Mucosa of stomach (tissue), 1 donor: ENCODE measurements at regions not wholly inside any gene's neighbourhood (a gene's known extent, or its start where the extent isn't known, plus 50 kb on each side); places are given as distances from the start of the nearest gene placed in this dataset.
"Not testable (repeated sequence)": the region's sequence is repeated elsewhere in the genome, so short reads cannot be mapped to it uniquely, and the experiment has no call there.

ENCODE experiments used
- H3K27me3 ChIP-seq: one replicate; pipeline ENCODE4 v1.7.0; 2013; ENCODE audit warnings: mild to moderate bottlenecking, low read length; ENCODE audit not compliant: control insufficient read depth, insufficient read depth
- H3K36me3 ChIP-seq: one replicate; pipeline ENCODE4 v1.7.0; 2013; ENCODE audit warnings: low read length; ENCODE audit not compliant: control insufficient read depth, insufficient read depth
- H3K4me1 ChIP-seq: one replicate; pipeline ENCODE4 v1.7.0; 2013; ENCODE audit warnings: mild to moderate bottlenecking, low read length; ENCODE audit not compliant: control insufficient read depth, insufficient read depth
- H3K4me3 ChIP-seq: one replicate; pipeline ENCODE4 v1.7.0; 2013; ENCODE audit warnings: low read length
- H3K9ac ChIP-seq: one replicate; pipeline ENCODE4 v1.7.0; 2013; ENCODE audit warnings: mild to moderate bottlenecking, low read length, moderate library complexity
- H3K9me3 ChIP-seq: one replicate; pipeline ENCODE4 v1.7.0; 2013; ENCODE audit warnings: mild to moderate bottlenecking, low read length, moderate library complexity; ENCODE audit not compliant: control insufficient read depth
- donor health status: Pancreatic carcinoma.

DNA sequence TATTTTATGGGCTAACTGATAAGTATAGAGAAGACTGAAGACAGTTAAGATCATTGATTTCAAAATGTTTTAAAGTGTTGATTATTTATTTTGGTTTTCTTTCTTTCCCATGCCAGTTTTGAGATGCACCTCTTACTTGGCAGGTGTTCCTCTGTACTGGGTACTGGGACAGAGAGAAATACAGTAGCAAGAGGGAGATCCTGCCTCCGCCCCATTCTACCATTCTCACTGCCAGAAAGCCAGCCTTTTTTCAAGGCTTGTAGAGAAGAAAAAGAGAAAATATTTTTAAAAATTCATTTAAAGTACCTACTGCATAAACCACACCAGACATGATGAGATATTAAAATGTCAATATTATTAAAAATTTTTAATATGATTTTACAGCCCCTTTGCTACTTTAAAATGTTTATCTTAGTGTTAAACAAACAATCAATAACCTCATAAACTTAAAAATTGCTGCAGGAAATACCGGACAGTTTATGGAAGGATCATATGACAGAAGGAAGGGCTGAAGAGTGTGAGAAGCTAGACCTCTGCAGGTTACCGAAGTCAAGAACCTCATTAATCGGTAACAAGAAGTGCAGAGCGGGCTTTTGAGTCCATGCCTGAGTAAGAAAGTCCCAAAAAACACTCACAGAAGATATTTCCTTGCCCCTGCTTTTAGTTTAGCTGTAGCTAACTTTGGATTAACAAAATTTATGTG lies 117.8 kb upstream of the ESR1 start:
- no peak overlapping the region for H3K4me3 ChIP-seq
- H3K36me3 ChIP-seq = no peaks in the 10 kb centered on the region
- H3K4me1 ChIP-seq = no peaks in the 10 kb centered on the region
- no peak overlapping the region for H3K9ac ChIP-seq
- no peaks in the 10 kb centered on the region for H3K9me3 ChIP-seq
- no peaks in the 10 kb centered on the region for H3K27me3 ChIP-seq

DNA sequence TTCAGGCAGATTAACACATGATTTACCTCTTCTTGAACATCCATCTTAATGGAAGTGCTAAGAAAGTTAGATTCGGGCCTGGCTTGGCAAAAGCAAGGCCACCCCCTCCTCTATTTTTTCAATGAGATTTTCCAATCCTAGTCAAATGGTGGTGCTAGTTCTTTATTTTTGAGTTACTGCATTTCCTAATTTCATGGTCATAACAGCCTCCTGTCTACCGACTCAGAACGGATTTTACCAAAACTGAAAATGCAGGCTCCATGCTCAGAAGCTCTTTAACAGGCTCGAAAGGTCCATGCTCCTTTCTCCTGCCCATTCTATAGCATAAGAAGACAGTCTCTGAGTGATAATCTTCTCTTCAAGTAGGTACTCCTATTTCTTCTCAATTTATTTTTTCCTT lies 117.2 kb upstream of the ESR1 start:
- Histone ChIP-seq H3K9me3 (no peaks in the 10 kb centered on the region), H3K36me3 (no peaks in the 10 kb centered on the region), H3K4me3 (no peak overlapping the region), H3K9ac (no peak overlapping the region), H3K4me1 (no peaks in the 10 kb centered on the region), H3K27me3 (no peaks in the 10 kb centered on the region)

DNA sequence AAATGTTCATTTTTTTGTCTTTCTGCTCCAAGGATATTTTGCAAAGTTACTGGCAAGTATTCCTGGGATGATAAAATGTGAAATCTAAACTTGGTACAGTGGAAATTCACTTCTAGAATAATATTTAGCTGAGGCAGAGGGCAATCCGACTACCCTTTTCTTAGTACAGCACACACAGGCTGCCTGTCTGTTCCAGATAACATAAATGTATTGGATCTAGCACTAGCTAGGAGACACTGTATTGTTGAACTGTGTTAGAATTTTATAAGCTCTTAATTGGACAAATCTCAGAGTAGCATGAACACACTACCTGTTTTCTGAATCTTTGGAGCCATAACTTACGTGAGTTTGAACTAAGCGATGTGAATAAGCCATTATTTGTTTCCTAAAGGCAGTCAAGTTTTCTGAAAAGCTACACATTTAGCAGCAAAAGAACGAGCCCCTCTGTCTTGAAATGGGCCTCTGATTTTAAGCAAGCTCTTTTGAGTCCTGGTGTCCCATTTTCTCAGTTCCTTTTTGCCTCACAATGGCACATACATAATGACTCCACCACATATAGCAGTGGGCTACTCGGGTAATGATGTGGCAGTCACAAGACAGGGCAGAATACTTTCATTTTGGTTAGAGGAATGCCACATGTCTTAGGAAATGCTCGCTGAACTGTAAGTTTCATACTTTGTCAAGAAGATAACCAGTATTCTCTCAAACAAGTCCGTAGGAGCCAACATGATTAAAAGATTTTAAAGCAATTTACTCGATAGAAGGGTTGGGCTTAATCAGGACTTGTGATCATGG lies 116.5 kb upstream of the ESR1 start:
- Histone ChIP-seq H3K36me3 (no peaks in the 10 kb centered on the region), H3K9me3 (no peaks in the 10 kb centered on the region), H3K4me3 (no peak overlapping the region), H3K9ac (peak overlapping the region; percentile 5), H3K4me1 (no peaks in the 10 kb centered on the region), H3K27me3 (no peaks in the 10 kb centered on the region)

DNA sequence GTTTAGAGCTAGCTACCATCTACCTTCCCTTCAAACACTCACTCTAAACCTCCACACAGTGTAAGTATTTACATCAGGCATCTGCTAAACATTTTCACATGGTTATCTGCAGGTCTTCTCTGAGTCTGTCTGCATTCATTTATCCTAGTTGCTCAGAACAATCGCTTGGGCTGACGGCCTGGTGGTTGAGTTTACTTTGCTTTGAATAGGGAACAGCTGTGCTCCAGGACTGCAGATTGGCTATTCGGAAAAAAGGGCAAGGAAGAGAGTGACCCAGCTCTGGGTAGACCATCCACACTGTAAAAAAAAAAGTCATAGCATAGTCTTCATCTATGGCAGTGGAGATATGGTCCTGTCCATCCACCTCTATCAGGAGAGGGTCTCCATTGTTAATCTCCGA lies 115.3 kb upstream of the ESR1 start:
- no peak overlapping the region for H3K4me3 ChIP-seq
- H3K27me3 ChIP-seq = no peaks in the 10 kb centered on the region
- H3K9me3 ChIP-seq = no peaks in the 10 kb centered on the region
- H3K9ac ChIP-seq = no peak overlapping the region
- H3K4me1 ChIP-seq = no peaks in the 10 kb centered on the region
- H3K36me3 ChIP-seq = no peaks in the 10 kb centered on the region

DNA sequence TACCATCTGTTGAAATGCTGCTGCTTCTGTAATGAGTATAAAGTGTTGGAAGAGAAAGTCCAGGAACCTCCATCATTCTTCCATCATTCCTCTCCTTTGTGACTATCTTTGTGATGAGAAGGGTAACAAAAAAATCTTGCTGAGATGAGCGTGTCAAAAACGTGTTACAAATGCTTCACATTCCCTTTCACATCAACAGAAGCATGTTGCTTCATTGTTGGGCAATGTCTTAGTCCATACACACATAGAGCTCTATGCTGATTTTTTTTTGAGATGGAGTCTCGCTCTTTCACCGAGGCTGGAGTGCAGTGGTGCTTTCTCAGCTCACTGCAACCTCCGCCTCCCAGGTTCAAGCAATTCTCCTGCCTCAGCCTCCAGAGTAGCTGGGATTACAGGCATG lies 114.1 kb upstream of the ESR1 start:
- Histone ChIP-seq H3K4me1 (no peaks in the 10 kb centered on the region), H3K36me3 (no peaks in the 10 kb centered on the region), H3K4me3 (no peak overlapping the region), H3K9me3 (no peaks in the 10 kb centered on the region), H3K9ac (no peak overlapping the region), H3K27me3 (no peaks in the 10 kb centered on the region)

DNA sequence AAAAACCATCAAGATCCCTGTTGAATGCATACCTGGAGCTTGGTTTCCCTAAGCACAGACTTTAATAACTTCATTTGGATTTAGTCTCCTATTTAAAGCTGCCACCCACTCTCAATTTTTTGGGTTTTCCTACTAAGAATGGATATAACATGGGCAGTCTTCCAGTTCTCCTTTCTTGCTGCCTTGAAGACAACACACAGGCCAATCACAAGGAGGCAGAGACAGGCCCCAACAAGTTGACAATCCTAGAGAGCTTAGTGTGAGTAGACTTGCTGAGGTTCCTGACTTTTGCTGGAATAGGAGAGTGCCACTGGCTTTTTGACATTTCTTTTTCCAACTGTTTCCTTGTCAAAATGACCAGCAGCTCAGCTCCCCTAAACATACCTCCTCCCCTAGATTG lies 112.3 kb upstream of the ESR1 start:
- H3K27me3 ChIP-seq = no peaks in the 10 kb centered on the region
- H3K4me3 ChIP-seq = no peak overlapping the region
- no peak overlapping the region for H3K9ac ChIP-seq
- no peaks in the 10 kb centered on the region for H3K36me3 ChIP-seq
- H3K4me1 ChIP-seq = no peaks in the 10 kb centered on the region
- H3K9me3 ChIP-seq = no peaks in the 10 kb centered on the region

DNA sequence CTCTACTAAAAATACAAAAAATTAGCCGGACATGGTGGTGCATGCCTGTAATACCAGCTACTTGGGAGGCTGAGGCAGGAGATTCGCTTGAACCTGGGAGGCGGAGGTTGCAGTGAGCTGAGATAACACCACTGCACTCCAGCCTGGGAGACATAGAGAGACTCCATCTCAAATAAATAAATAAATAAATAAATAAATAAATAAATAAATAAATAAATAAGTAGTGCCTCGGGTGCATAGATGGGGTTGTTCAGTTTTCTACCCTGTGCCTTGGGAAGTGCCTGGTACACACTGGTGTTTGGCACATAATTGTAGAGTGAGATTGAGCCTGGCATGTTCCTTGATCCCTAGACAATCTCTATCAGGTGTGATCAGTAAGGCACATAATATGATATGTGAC lies 111.2 kb upstream of the ESR1 start:
- not testable (repeated sequence) for H3K9ac ChIP-seq, H3K9me3 ChIP-seq, H3K4me3 ChIP-seq, H3K4me1 ChIP-seq, H3K27me3 ChIP-seq, H3K36me3 ChIP-seq

DNA sequence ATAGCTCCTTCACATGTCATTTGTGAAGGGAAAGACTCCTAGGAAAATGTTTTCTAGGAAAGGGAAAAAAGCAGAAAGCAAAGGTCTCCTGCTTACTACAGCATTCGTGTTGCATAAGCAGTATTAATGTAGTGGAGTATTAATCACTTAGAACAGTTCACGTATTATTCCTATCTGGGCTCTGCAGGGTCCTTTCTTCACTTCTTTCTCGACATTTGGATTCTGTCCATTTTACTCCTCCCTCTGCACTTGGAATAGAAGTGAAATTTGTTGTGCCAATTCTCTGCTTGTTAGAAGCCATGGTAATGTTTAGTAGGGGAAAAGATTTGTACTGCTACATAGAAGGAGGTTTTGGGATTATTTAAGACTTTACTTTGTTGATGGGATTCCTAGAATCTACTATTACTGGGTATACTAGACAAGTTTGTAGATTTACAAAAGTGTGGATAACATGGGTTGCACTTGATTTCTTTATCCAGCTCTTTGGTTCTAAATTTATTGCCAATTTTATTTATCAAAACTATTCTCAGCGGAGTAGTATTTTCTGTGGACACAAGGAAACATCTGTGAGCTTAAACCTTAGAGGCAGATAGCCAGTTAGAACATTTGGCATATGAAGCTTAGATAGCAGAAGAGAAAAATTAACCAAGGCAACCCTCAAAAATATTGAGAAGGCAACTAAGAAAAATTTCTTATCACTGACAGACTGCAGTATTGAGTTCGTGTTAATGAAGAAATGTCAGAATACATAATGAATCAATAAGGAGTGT lies 108.4 kb upstream of the ESR1 start:
- H3K27me3 ChIP-seq = no peaks in the 10 kb centered on the region
- no peak overlapping the region for H3K9ac ChIP-seq
- H3K9me3 ChIP-seq = no peaks in the 10 kb centered on the region
- no peak overlapping the region for H3K4me3 ChIP-seq
- peaks cover 7% of the 10 kb centered on the region for H3K4me1 ChIP-seq
- H3K36me3 ChIP-seq = no peaks in the 10 kb centered on the region

DNA sequence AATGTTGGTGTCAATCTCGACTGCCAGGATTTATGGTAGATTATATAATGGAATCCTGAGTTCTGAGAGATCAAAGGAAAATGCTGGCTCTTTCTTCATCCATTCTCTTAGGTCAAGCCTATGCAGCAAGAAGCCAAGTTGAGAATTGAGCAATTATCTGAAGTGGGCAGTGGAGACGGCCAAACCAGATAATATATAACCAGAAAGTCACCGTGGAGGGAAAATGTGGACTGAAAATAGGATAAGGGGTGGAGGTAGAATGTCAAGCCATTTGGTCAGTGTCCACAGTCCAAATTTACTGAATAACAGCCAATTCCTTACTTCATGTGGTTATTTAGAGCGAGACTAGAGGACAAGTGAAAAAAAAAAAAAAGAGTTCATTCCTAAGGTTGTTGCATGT lies 107.8 kb upstream of the ESR1 start:
- H3K4me3 ChIP-seq = no peak overlapping the region
- H3K4me1 ChIP-seq = peaks cover 7% of the 10 kb centered on the region
- no peaks in the 10 kb centered on the region for H3K36me3 ChIP-seq

DNA sequence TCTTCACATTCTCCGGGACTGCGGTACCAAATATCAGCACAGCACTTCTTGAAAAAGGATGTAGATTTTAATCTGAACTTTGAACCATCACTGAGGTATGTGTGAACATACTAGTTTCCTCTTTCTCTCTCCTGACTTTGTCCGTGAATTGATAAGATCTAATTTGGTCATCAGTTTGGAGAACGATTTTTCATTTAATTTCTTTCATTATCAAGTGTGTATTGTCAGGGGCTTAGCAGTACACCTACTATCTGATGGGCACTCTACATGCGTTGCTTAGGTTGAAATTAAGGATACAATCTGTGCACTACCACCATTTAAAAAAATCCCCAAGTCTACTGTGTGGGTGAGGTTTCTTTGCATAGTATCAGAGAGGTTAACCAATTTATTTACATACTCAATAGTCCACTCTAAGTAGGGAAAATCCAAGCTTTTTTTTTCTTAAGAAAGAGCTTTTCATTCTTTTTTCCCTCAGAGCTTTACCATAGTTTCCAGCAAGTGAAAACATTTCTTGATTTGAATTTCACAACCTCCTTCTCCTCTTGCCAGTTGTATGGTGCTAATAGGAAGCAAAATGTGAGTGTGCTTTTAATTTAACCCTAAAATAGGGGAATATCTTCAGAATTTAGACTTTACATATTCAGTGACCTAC lies 105.4 kb upstream of the ESR1 start:
- no peaks in the 10 kb centered on the region for H3K36me3 ChIP-seq
- H3K27me3 ChIP-seq = no peaks in the 10 kb centered on the region
- peaks cover 13% of the 10 kb centered on the region for H3K4me1 ChIP-seq
- no peaks in the 10 kb centered on the region for H3K9me3 ChIP-seq
- no peak overlapping the region for H3K9ac ChIP-seq
- H3K4me3 ChIP-seq = no peak overlapping the region

More for the DNA sequence above, 107.8 kb upstream of the ESR1 start:
- no peak overlapping the region for H3K9ac ChIP-seq
- H3K9me3 ChIP-seq = no peaks in the 10 kb centered on the region
- H3K27me3 ChIP-seq = no peaks in the 10 kb centered on the region

DNA sequence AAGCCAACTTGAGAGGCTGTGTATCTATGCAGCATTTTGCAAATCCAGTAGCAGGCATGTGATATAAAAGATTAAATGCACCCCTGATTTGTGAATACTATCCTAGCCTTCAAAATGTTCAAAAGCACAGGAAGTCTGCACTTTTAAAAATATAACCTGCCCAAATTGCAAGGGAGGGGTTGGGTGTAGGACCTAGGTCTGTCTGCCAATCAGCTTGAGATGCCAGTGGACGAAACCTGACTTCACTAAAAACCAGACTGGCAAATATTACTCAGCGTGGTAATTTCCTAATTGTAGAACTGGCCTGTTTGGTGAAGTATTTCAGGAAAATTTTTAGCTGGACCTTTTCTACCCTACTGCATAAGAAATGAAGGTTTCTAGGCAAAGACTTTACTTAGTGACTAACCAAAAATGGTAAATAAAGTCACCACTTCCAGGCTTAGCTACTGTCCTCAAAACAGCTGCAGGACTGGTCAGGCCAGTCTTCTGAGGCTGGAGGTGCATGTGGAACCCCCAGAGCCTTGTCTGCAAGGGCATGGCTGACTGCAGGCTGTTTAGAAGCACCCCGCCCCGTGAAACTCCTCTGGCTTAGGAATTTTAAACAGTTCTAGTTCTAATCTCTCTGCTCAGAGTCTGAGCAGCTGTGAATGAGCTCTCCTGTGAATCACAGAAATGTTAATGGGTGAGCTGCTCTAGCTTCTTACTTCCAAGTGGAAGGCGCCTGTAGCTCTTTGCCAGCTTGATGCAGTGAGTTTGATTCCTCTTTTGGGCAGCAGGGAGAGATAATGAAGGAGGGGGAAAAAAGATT lies 104.4 kb upstream of the ESR1 start:
- no peaks in the 10 kb centered on the region for H3K36me3 ChIP-seq
- no peaks in the 10 kb centered on the region for H3K27me3 ChIP-seq
- peaks cover 13% of the 10 kb centered on the region for H3K4me1 ChIP-seq
- no peaks in the 10 kb centered on the region for H3K9me3 ChIP-seq
- no peak overlapping the region for H3K4me3 ChIP-seq
- H3K9ac ChIP-seq = no peak overlapping the region
